Esophagus (tissue), 2 donors: ENCODE measurements at regions not wholly inside any gene's neighbourhood (a gene's known extent, or its start where the extent isn't known, plus 50 kb on each side); places are given as distances from the start of the nearest gene placed in this dataset.
"Not testable (repeated sequence)": the region's sequence is repeated elsewhere in the genome, so short reads cannot be mapped to it uniquely, and the experiment has no call there.

Source experiments
- H3K27ac ChIP-seq, 2 donors: one replicate each; pipeline ENCODE4 v1.5.1; 2013; ENCODE audit warnings: low read depth in 2 of 2, mild to moderate bottlenecking in 2 of 2, inconsistent platforms in 1 of 2, low read length in 1 of 2, moderate library complexity in 1 of 2
- H3K27me3 ChIP-seq, 2 donors: one replicate each; pipeline ENCODE4 v1.6.1; 2013; ENCODE audit warnings: low read length in 2 of 2, control low read depth in 1 of 2, mild to moderate bottlenecking in 1 of 2; ENCODE audit not compliant: insufficient read depth in 2 of 2, control insufficient read depth in 1 of 2
- H3K36me3 ChIP-seq, 2 donors: one replicate each; pipeline ENCODE4 v1.6.1; 2013; ENCODE audit warnings: low read length in 1 of 2; ENCODE audit not compliant: control insufficient read depth in 2 of 2, insufficient read depth in 2 of 2
- H3K4me1 ChIP-seq, 2 donors: one replicate each; pipeline ENCODE4 v1.6.1; 2013; ENCODE audit warnings: low read length in 1 of 2; ENCODE audit not compliant: control insufficient read depth in 2 of 2, insufficient read depth in 2 of 2
- H3K4me3 ChIP-seq, 2 donors: one replicate each; pipeline ENCODE4 v1.5.1; 2013; ENCODE audit warnings: low read length in 2 of 2, mild to moderate bottlenecking in 2 of 2, low read depth in 1 of 2, moderate library complexity in 1 of 2
- H3K9me3 ChIP-seq, 2 donors: one replicate each; pipeline ENCODE4 v1.6.1; 2013; ENCODE audit warnings: mild to moderate bottlenecking in 2 of 2, low read depth in 1 of 2, low read length in 1 of 2, moderate library complexity in 1 of 2; ENCODE audit not compliant: control insufficient read depth in 2 of 2, insufficient read depth in 1 of 2
- WGBS, 2 donors: extraction: QIAGEN DNeasy Blood & Tissue Kit; methylation state at CpG; one replicate each; pipeline ENCODE4 v1.1.7; 2013; 5-methylcytosine and 5-hydroxymethylcytosine counted together
- donor health status: healthy with polysubstance abuse.
- donor health status: Bipolar disorder and iron deficiency.

DNA sequence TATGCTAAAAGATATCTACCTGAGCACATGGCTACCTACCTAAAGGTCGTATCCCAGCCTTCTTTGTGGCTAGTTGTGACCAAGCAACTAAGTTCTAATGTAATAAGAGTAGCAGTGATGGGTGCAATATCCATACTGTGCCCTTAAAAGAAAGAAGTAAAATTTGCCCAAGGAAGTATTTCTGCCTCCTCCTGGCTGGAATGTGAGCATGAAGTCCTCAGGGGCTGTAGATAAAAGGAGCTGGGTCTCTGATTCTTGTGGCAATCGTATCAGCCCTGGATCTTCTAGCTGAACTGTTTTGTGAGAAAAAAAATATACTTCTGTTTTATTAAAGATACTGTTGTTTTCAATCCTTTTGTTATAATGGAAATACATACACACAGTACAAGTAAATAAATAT, 217.4 kb downstream of the GPAT3 start:
- H3K9me3 ChIP-seq: no peaks in the 10 kb centered on the region
- no peaks in the 10 kb centered on the region for H3K36me3 ChIP-seq
- H3K27ac ChIP-seq: no peak overlapping the region
- WGBS, 2 donors: 56 to 66% methylated on average over 2 of the region's 2 CpGs
- H3K4me3 ChIP-seq: no peak overlapping the region
- no peaks in the 10 kb centered on the region for H3K4me1 ChIP-seq
- H3K27me3 ChIP-seq: no peaks in the 10 kb centered on the region

- H3K4me1 ChIP-seq: no peaks in the 10 kb centered on the region
- no peaks in the 10 kb centered on the region for H3K9me3 ChIP-seq
- WGBS, 2 donors: 32 to 41% methylated on average over 1 of the region's 1 CpG
- no peak overlapping the region for H3K4me3 ChIP-seq
- H3K27ac ChIP-seq: no peak overlapping the region
- H3K27me3 ChIP-seq: no peaks in the 10 kb centered on the region
- H3K36me3 ChIP-seq: no peaks in the 10 kb centered on the region
Measured at GRCh38 chr4:83751336-83751949, 215.5 kb downstream of the GPAT3 start.

DNA sequence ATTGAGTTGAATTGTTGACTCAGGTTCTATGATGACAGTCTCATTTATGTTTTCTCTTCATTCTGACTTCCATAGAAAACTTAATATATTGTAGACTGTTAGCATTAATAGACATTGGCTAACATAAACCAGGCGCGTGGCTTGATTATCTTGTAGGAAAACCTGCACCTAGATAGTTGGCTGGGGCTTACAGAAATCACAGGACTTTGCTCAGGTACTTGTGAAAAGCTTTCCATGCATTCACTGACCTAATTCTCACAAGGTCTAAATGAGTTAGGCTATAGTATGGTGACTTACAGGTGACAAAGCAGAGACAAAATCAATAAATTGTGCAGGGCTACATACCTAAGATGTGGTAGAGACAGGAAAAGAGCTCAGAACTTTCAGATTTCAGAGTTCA, 212.8 kb downstream of the GPAT3 start:
- Histone ChIP-seq H3K4me3 (no peak overlapping the region), H3K9me3 (no peaks in the 10 kb centered on the region), H3K4me1 (no peaks in the 10 kb centered on the region), H3K27ac (no peak overlapping the region), H3K27me3 (no peaks in the 10 kb centered on the region), H3K36me3 (no peaks in the 10 kb centered on the region)
- 70 to 74% methylated on average over 2 of the region's 2 CpGs for WGBS, 2 donors

- Histone ChIP-seq H3K4me3 (no peak overlapping the region), H3K36me3 (no peaks in the 10 kb centered on the region), H3K9me3 (no peaks in the 10 kb centered on the region), H3K27me3 (no peaks in the 10 kb centered on the region), H3K4me1 (no peaks in the 10 kb centered on the region), H3K27ac (no peak overlapping the region)
- 51 to 54% methylated on average over 2 of the region's 2 CpGs for WGBS, 2 donors
Measured at GRCh38 chr4:83738895-83739294, 203.0 kb downstream of the GPAT3 start.

GRCh38 chr4:83734576-83734975, 198.7 kb downstream of the GPAT3 start:
- Histone ChIP-seq H3K27me3 (no peaks in the 10 kb centered on the region), H3K27ac (no peak overlapping the region), H3K36me3 (no peaks in the 10 kb centered on the region), H3K9me3 (no peaks in the 10 kb centered on the region), H3K4me3 (no peak overlapping the region), H3K4me1 (no peaks in the 10 kb centered on the region)
- 76 to 79% methylated on average over 3 of the region's 3 CpGs for WGBS, 2 donors

GRCh38 chr4:83732114-83732635, 196.3 kb downstream of the GPAT3 start:
- H3K27ac ChIP-seq: no peak overlapping the region
- H3K36me3 ChIP-seq: no peaks in the 10 kb centered on the region
- no peaks in the 10 kb centered on the region for H3K27me3 ChIP-seq
- no peak overlapping the region for H3K4me3 ChIP-seq
- no peaks in the 10 kb centered on the region for H3K4me1 ChIP-seq
- H3K9me3 ChIP-seq: peaks cover 0 to 2% of the 10 kb centered on the region in 2 donors
- WGBS, 2 donors: 47 to 63% methylated on average over 3 of the region's 3 CpGs

DNA sequence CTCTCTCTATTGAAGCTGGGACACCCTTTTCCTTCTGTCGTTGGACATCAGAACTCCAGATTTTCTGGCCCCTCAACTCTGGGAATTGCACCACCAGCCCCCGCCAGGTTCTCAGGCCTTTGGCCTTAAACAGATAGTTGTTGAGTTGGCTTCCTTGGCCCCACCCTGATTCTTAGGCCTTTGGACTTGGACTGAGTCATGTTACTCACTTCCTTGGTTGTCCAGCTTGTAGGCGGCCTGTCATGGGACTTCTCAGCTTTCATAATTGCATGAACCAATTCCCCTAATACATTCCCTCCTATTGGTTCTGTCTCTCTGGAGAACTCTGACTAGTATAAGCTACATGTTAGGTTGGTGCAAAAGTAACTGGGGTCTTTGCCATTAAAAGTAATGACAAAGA, 195.7 kb downstream of the GPAT3 start:
- no peak overlapping the region for H3K27ac ChIP-seq
- no peak overlapping the region for H3K4me3 ChIP-seq
- no peaks in the 10 kb centered on the region for H3K27me3 ChIP-seq
- no peaks in the 10 kb centered on the region for H3K4me1 ChIP-seq
- H3K36me3 ChIP-seq: no peaks in the 10 kb centered on the region
- H3K9me3 ChIP-seq: peaks cover 0 to 2% of the 10 kb centered on the region in 2 donors
- WGBS, 2 donors: 82 to 92% methylated on average over 3 of the region's 3 CpGs

- not testable (repeated sequence) for H3K4me1 ChIP-seq, H3K27me3 ChIP-seq, H3K27ac ChIP-seq, H3K4me3 ChIP-seq, H3K36me3 ChIP-seq, H3K9me3 ChIP-seq
- WGBS, 2 donors: 89 to 95% methylated on average over 3 of the region's 3 CpGs
Measured at GRCh38 chr4:83730958-83731357, 195.1 kb downstream of the GPAT3 start.

GRCh38 chr4:83728191-83728590, 192.3 kb downstream of the GPAT3 start:
- Histone ChIP-seq H3K27me3 (no peaks in the 10 kb centered on the region), H3K4me3 (no peak overlapping the region), H3K27ac (no peak overlapping the region)

DNA sequence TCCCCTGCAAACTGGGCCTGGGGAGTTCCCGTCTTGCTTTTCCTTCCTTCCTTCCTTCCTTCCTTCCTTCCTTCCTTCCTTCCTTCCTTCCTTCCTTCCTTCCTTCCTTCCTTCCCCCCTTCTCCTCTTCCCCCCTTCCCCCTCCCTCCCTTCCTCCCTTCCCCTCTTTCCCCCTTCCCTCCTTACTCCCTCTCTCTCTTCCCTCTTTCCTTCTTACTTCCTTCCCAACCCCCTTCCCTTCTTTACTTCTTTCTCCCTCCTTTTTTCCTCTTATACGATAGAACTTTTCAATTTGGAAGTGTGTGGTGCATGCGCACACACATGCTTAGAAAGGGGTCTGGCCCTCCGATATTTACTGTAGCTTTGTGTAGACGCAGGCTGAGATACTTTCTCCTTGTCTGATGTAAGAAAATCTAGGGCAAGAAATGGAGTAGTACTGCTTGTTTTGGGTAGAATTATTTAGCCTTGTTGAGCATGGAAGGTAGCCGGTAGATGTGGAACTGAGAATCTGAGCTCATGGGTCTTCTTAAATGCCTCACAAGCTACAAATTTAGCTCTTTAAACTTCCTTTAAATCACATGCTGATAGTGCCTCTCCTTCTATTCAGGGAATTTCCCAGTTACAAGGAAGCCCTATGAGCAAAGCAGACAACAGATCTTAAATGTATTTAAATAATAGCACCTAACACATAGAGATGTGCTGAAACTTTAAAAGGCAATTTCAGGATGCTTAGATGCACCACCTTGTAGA, 189.6 kb downstream of the GPAT3 start:
- 86 to 89% methylated on average over 6 of the region's 6 CpGs for WGBS, 2 donors
- no peaks in the 10 kb centered on the region for H3K27me3 ChIP-seq
- H3K9me3 ChIP-seq: peaks cover 0 to 2% of the 10 kb centered on the region in 2 donors
- no peak overlapping the region for H3K4me3 ChIP-seq
- H3K27ac ChIP-seq: no peak overlapping the region
- no peaks in the 10 kb centered on the region for H3K36me3 ChIP-seq
- no peaks in the 10 kb centered on the region for H3K4me1 ChIP-seq

More at GRCh38 chr4:83728191-83728590, 192.3 kb downstream of the GPAT3 start:
- H3K36me3 ChIP-seq: no peaks in the 10 kb centered on the region
- H3K4me1 ChIP-seq: no peaks in the 10 kb centered on the region
- H3K9me3 ChIP-seq: peaks cover 0 to 2% of the 10 kb centered on the region in 2 donors
